ENCODE measurements at regions not wholly inside any gene's neighbourhood (a gene's known extent, or its start where the extent isn't known, plus 50 kb on each side); places are given as distances from the start of the nearest gene placed in this dataset.

- TF ChIP-seq, protein P1, sequence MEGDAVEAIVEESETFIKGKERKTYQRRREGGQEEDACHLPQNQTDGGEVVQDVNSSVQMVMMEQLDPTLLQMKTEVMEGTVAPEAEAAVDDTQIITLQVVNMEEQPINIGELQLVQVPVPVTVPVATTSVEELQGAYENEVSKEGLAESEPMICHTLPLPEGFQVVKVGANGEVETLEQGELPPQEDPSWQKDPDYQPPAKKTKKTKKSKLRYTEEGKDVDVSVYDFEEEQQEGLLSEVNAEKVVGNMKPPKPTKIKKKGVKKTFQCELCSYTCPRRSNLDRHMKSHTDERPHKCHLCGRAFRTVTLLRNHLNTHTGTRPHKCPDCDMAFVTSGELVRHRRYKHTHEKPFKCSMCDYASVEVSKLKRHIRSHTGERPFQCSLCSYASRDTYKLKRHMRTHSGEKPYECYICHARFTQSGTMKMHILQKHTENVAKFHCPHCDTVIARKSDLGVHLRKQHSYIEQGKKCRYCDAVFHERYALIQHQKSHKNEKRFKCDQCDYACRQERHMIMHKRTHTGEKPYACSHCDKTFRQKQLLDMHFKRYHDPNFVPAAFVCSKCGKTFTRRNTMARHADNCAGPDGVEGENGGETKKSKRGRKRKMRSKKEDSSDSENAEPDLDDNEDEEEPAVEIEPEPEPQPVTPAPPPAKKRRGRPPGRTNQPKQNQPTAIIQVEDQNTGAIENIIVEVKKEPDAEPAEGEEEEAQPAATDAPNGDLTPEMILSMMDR (conservative IDR thresholded peaks at IDR 0.05 in 1 of 2, IDR thresholded peaks at IDR 0.05 in 1 of 2; ENCODE audit: extremely low read depth in 1 of 2, insufficient read depth in 1 of 2, low read depth in 1 of 2, low read length in 2 of 2) = no peak
- no peak for TF ChIP-seq EZH2 (IDR thresholded peaks at IDR 0.05; ENCODE audit: borderline replicate concordance, low read length)
Measured at GRCh38 chr11:126135235-126136176, 72.8 kb upstream of the CDON start.
